HCT116 (cell line): ENCODE measurements at regions not wholly inside any gene's neighbourhood (a gene's known extent, or its start where the extent isn't known, plus 50 kb on each side); places are given as distances from the start of the nearest gene placed in this dataset.

Experiments used
- ATAC-seq: fragments of 200-7000 bp; cut with Tn5 transposase; 2 replicates; pipeline ENCODE4 v1.9.1; 2020; ENCODE audit warnings: mild to moderate bottlenecking, moderate library complexity
- BruUV-seq: library from RNA; stranded (reverse); fragments of 400-500 nt; replicated peaks from 2 replicates; lab custom pipeline; 2021; lab: Mats Ljungman, UMichigan
- CTCF ChIA-PET: fragments of 300-600 bp; sonication (Branson Sonifier 250); formaldehyde crosslinking; loops from one replicate; lab custom pipeline; 2021; ENCODE audit warnings: antibody characterized with exemption; lab: Charles Lee
- POLR2A ChIA-PET: fragments of 300-600, 350-600 bp; sonication (Branson Sonifier 250); formaldehyde crosslinking; loops from one replicate; lab custom pipeline; 2021; ENCODE audit warnings: antibody characterized with exemption; lab: Charles Lee
- RAD21 ChIA-PET, 2 experiments: fragments of 300-600 bp; sonication (Branson Sonifier 250); formaldehyde crosslinking; loops; one replicate each; lab custom pipeline; 2023; ENCODE audit warnings: low total read pairs in 2 of 2; ENCODE audit not compliant: uncharacterized antibody in 2 of 2, unreplicated experiment in 2 of 2, low non-redundant PET in 1 of 2; lab: Charles Lee
- DNase-seq: peaks from one replicate; pipeline ENCODE4 v3.0.0-alpha.2; 2010; ENCODE audit warnings: low read depth, low spot score
- H2AFZ ChIP-seq: fragments of 200-600 bp; shearing (Covaris generic), sonication (generic); 2 replicates; pipeline ENCODE4 v1.6.1; 2017; ENCODE audit warnings: low read depth, mixed run types, mixed read lengths, antibody characterized with exemption, low read length; ENCODE audit not compliant: poor library complexity, severe bottlenecking
- H3K27ac ChIP-seq: 2 replicates; pipeline ENCODE4 v1.5.1; 2012; ENCODE audit warnings: low read depth, low read length
- H3K27me3 ChIP-seq: fragments of 200-600 bp; sonication (generic); 2 replicates; pipeline ENCODE4 v1.6.1; 2016; ENCODE audit warnings: mixed run types, low read length, mixed read lengths; ENCODE audit not compliant: insufficient read depth
- H3K36me3 ChIP-seq, 2 experiments: fragments of 200-500 bp in 1 of 2; fragments of 200-600 bp in 1 of 2; sonication (Bioruptor generic) in 1 of 2; sonication (generic) in 1 of 2; 2 replicates each; pipeline versions ENCODE4 v1.5.1 to v1.6.1; 2014 to 2016; ENCODE audit warnings: low read length in 2 of 2, inconsistent platforms in 1 of 2, mixed read lengths in 1 of 2, mixed run types in 1 of 2; ENCODE audit not compliant: insufficient read depth in 2 of 2, control insufficient read depth in 1 of 2
- H3K4me1 ChIP-seq, 2 experiments: fragments of 200-600 bp in 1 of 2; sonication (generic) in 1 of 2; 2 replicates each; pipeline versions ENCODE4 v1.5.1 to v1.6.1; 2012 to 2017; ENCODE audit warnings: low read length in 2 of 2, inconsistent platforms in 1 of 2, mild to moderate bottlenecking in 1 of 2, mixed read lengths in 1 of 2, mixed run types in 1 of 2, moderate library complexity in 1 of 2; ENCODE audit not compliant: insufficient read depth in 2 of 2, control insufficient read depth in 1 of 2
- H3K4me2 ChIP-seq: fragments of 200-600 bp; sonication (generic); 2 replicates; pipeline ENCODE4 v1.6.1; 2017; ENCODE audit warnings: mixed run types, low read length, mixed read lengths
- H3K4me3 ChIP-seq, 2 experiments: fragments of 200-600 bp in 1 of 2; sonication (generic) in 1 of 2; replicated peaks in 1 of 2; 2 replicates each; pipeline ENCODE4 v1.5.1; 2011 to 2016; ENCODE audit warnings: low read length in 2 of 2, control low read depth in 1 of 2, low read depth in 1 of 2, mild to moderate bottlenecking in 1 of 2, mixed read lengths in 1 of 2, mixed run types in 1 of 2
- H3K79me2 ChIP-seq: fragments of 200-600 bp; sonication (generic); 2 replicates; pipeline ENCODE4 v1.6.1; 2017; ENCODE audit warnings: mild to moderate bottlenecking, mixed run types, low read length, moderate library complexity, mixed read lengths; ENCODE audit not compliant: insufficient read depth
- H3K9ac ChIP-seq: fragments of 200-600 bp; sonication (generic); 2 replicates; pipeline ENCODE4 v1.6.1; 2016; ENCODE audit warnings: low read length, mixed read lengths
- H3K9me2 ChIP-seq: fragments of 200-600 bp; sonication (generic), shearing (Covaris generic); 2 replicates; pipeline ENCODE4 v1.6.1; 2017; ENCODE audit warnings: mixed run types, mild to moderate bottlenecking, moderate library complexity; ENCODE audit not compliant: insufficient read depth
- H3K9me3 ChIP-seq, 2 experiments: fragments of 200-500 bp in 1 of 2; fragments of 200-600 bp in 1 of 2; sonication (Bioruptor generic) in 1 of 2; sonication (generic) in 1 of 2; 2 replicates each; pipeline ENCODE4 v1.6.1; 2014 to 2017; ENCODE audit warnings: low read length in 2 of 2, mixed read lengths in 2 of 2, inconsistent platforms in 1 of 2, low read depth in 1 of 2, mild to moderate bottlenecking in 1 of 2, mixed run types in 1 of 2, moderate library complexity in 1 of 2; ENCODE audit not compliant: control insufficient read depth in 1 of 2, insufficient read depth in 1 of 2
- H4K20me1 ChIP-seq: fragments of 200-600 bp; sonication (generic), shearing (Covaris generic); 2 replicates; pipeline ENCODE4 v1.6.1; 2017; ENCODE audit warnings: mixed run types, mild to moderate bottlenecking, moderate library complexity; ENCODE audit not compliant: insufficient read depth
- CBX3 ChIP-seq: IDR thresholded peaks from 2 replicates; pipeline ENCODE4 v1.6.1; 2012; ENCODE audit warnings: low read depth
- CEBPB ChIP-seq: IDR thresholded peaks from 2 replicates; pipeline ENCODE4 v1.6.1; 2012; ENCODE audit warnings: low read depth
- EGR1 ChIP-seq: IDR thresholded peaks from 2 replicates; pipeline ENCODE4 v1.6.1; 2012; ENCODE audit warnings: low read depth
- ELF1 ChIP-seq: IDR thresholded peaks from 2 replicates; pipeline ENCODE4 v1.6.1; 2012; ENCODE audit warnings: low read depth, borderline replicate concordance
- EZH2 ChIP-seq: fragments of 200-600 bp; sonication (generic); IDR thresholded peaks from 2 replicates; pipeline ENCODE4 v1.6.1; 2017; ENCODE audit warnings: antibody characterized with exemption, mixed run types
- FOSL1 ChIP-seq: IDR thresholded peaks from 2 replicates; pipeline ENCODE4 v1.6.1; 2012; ENCODE audit warnings: low read depth
- POLR2A ChIP-seq: IDR thresholded peaks from 2 replicates; pipeline ENCODE4 v1.7.0; 2011; ENCODE audit warnings: borderline replicate concordance; ENCODE audit not compliant: insufficient read depth, insufficient read length; ENCODE audit errors: extremely low read depth
- POLR2AphosphoS5 ChIP-seq: IDR thresholded peaks from 2 replicates; pipeline ENCODE4 v1.6.1; 2011; ENCODE audit warnings: mild to moderate bottlenecking, low read depth, low read length, moderate library complexity
- RAD21 ChIP-seq: IDR thresholded peaks from 2 replicates; pipeline ENCODE4 v1.6.1; 2012; ENCODE audit warnings: low read depth, mild to moderate bottlenecking
- REST ChIP-seq: IDR thresholded peaks from 2 replicates; pipeline ENCODE4 v1.6.1; 2012; ENCODE audit warnings: low read depth
- SIN3A ChIP-seq: IDR thresholded peaks from 2 replicates; pipeline ENCODE4 v1.6.1; 2012; ENCODE audit warnings: low read depth
- SRF ChIP-seq: IDR thresholded peaks from 2 replicates; pipeline ENCODE4 v1.6.1; 2012; ENCODE audit warnings: low read depth
- TCF7L2 ChIP-seq: IDR thresholded peaks from 2 replicates; pipeline ENCODE4 v1.7.0; 2011; ENCODE audit warnings: borderline replicate concordance, inconsistent platforms; ENCODE audit not compliant: insufficient read depth, insufficient read length; ENCODE audit errors: extremely low read depth
- ZNF274 ChIP-seq: fragments of 200-500 bp; sonication (Bioruptor generic); IDR thresholded peaks from 2 replicates; pipeline ENCODE4 v1.6.1; 2014; ENCODE audit warnings: mild to moderate bottlenecking, low read depth, low read length, inconsistent platforms
- intact Hi-C: fragments of 100-400 bp; cut with micrococcal nuclease; formaldehyde crosslinking; loops from 2 replicates; pipeline ENCODE4 v1.10.0; 2022
- TF ChIP-seq, protein P1 (sequence below), 3 experiments: fragments of 200-600 bp in 1 of 3; sonication (generic) in 1 of 3; IDR thresholded peaks in 2 of 3; conservative IDR thresholded peaks in 1 of 3; 2 replicates each; pipeline ENCODE4 v1.5.1; 2012 to 2017; ENCODE audit warnings: low read depth in 2 of 3, low read length in 2 of 3, antibody characterized with exemption in 1 of 3, borderline replicate concordance in 1 of 3, control low read depth in 1 of 3, mild to moderate bottlenecking in 1 of 3, mixed read lengths in 1 of 3, mixed run types in 1 of 3, moderate library complexity in 1 of 3; ENCODE audit not compliant: insufficient read depth in 1 of 3

GRCh38 chr13:67408798-67409197 lies 178.7 kb upstream of the PCDH9 start:
- Histone ChIP-seq H3K4me2 (no peak overlapping the region), H3K36me3 (no peaks in the 10 kb centered on the region)
- TF ChIP-seq EZH2 (no peak), ZNF274 (no peak), REST (no peak), SRF (no peak), EGR1 (no peak), CBX3 (no peak), SIN3A (no peak), CEBPB (no peak), FOSL1 (no peak), POLR2A (no peak), ELF1 (no peak), POLR2AphosphoS5 (no peak), RAD21 (no peak), TCF7L2 (no peak)
- TF ChIP-seq, protein P1, sequence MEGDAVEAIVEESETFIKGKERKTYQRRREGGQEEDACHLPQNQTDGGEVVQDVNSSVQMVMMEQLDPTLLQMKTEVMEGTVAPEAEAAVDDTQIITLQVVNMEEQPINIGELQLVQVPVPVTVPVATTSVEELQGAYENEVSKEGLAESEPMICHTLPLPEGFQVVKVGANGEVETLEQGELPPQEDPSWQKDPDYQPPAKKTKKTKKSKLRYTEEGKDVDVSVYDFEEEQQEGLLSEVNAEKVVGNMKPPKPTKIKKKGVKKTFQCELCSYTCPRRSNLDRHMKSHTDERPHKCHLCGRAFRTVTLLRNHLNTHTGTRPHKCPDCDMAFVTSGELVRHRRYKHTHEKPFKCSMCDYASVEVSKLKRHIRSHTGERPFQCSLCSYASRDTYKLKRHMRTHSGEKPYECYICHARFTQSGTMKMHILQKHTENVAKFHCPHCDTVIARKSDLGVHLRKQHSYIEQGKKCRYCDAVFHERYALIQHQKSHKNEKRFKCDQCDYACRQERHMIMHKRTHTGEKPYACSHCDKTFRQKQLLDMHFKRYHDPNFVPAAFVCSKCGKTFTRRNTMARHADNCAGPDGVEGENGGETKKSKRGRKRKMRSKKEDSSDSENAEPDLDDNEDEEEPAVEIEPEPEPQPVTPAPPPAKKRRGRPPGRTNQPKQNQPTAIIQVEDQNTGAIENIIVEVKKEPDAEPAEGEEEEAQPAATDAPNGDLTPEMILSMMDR (IDR thresholded peaks at IDR 0.05 in 2 of 3, conservative IDR thresholded peaks at IDR 0.05 in 1 of 3; ENCODE audit: borderline replicate concordance in 1 of 3, insufficient read depth in 1 of 3, low read depth in 2 of 3, low read length in 2 of 3), result no peak
- TF ChIP-seq, all 23 proteins: peak for 0
- ChIA-PET RAD21 (no interaction called here), CTCF (no interaction called here), POLR2A (no interaction called here)
- H3K4me1 ChIP-seq, result no peaks in the 10 kb centered on the region
- no peaks in the 10 kb centered on the region for H3K9me2 ChIP-seq
- no peaks in the 10 kb centered on the region for H3K79me2 ChIP-seq
- no peak overlapping the region for H3K9ac ChIP-seq
- BruUV-seq, result no TSS peak
- intact Hi-C loops, result no loop called here
- no peak overlapping the region for H3K4me3 ChIP-seq
- ATAC-seq, result no peak
- H3K9me3 ChIP-seq, result no peaks in the 10 kb centered on the region
- no peak overlapping the region for H2AFZ ChIP-seq
- H3K27me3 ChIP-seq, result no peaks in the 10 kb centered on the region
- DNase-seq, result no peak
- no peaks in the 10 kb centered on the region for H4K20me1 ChIP-seq
- no peak overlapping the region for H3K27ac ChIP-seq
